ENCODE measurements at regions not wholly inside any gene's neighbourhood (a gene's known extent, or its start where the extent isn't known, plus 50 kb on each side); places are given as distances from the start of the nearest gene placed in this dataset.

DNA sequence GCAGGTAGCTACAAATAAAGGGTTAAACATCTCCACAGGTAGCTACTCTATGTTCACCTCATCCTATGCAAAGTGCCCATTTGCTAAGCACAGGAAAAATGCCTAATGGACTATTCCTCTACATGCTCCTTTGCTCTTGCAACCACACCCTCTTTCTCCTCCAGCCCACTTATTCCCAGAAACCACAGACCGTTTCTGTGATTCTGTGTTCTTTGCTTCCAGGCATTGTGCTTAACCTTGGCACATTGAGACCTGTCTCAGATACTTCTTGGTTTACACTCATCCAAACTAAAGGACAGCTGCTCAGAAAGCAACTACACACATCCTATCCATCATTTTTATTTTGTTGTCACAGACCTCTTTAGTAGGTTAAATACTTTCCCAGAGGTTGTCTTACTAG, 785.0 kb upstream of the MIR17HG start:
- TF ChIP-seq, protein P1, sequence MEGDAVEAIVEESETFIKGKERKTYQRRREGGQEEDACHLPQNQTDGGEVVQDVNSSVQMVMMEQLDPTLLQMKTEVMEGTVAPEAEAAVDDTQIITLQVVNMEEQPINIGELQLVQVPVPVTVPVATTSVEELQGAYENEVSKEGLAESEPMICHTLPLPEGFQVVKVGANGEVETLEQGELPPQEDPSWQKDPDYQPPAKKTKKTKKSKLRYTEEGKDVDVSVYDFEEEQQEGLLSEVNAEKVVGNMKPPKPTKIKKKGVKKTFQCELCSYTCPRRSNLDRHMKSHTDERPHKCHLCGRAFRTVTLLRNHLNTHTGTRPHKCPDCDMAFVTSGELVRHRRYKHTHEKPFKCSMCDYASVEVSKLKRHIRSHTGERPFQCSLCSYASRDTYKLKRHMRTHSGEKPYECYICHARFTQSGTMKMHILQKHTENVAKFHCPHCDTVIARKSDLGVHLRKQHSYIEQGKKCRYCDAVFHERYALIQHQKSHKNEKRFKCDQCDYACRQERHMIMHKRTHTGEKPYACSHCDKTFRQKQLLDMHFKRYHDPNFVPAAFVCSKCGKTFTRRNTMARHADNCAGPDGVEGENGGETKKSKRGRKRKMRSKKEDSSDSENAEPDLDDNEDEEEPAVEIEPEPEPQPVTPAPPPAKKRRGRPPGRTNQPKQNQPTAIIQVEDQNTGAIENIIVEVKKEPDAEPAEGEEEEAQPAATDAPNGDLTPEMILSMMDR (IDR thresholded peaks at IDR 0.05): no peak
- no peak for TF ChIP-seq EZH2 (IDR thresholded peaks at IDR 0.05)
- no peak for TF ChIP-seq EZH2phosphoT487 (IDR thresholded peaks at IDR 0.05)

Data from neural progenitor cell (in vitro differentiated cells).